SKM-1 (cell line): ENCODE measurements at regions not wholly inside any gene's neighbourhood (a gene's known extent, or its start where the extent isn't known, plus 50 kb on each side); places are given as distances from the start of the nearest gene placed in this dataset.

Source experiments
- DNase-seq: peaks from one replicate; lab custom pipeline; 2025; ENCODE audit not compliant: unreplicated experiment; lab: John Stamatoyannopoulos, UW

DNA sequence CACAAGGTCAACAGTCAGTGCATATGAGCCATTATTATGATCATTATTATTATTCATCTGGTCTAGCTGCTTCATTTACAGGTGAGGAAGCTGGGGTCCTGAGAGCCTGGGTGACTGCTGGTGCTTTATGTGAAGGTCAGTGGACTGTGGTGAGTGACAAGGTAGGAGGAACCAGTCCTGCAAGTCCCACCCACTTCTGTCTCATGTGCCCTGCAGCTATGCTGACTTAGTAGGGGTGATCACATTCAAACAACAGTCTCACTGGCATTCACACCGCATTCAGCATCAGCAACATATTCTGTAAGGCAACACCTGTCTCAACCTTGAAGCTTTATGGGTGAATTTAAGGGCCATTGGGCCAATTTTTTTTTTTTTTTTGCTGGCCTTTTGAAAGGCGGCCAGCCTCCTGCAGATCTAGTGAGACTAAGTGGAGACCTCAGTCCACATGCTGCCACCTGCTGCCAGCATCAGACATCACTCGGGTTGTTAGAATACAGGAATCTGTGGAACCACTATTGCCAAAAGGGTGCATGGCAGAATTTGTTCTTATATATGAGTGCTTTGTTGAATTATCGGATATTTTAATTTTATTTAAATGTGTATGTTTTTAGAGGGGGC lies 59.9 kb upstream of the CACNA1E start:
- no peak for DNase-seq

DNA sequence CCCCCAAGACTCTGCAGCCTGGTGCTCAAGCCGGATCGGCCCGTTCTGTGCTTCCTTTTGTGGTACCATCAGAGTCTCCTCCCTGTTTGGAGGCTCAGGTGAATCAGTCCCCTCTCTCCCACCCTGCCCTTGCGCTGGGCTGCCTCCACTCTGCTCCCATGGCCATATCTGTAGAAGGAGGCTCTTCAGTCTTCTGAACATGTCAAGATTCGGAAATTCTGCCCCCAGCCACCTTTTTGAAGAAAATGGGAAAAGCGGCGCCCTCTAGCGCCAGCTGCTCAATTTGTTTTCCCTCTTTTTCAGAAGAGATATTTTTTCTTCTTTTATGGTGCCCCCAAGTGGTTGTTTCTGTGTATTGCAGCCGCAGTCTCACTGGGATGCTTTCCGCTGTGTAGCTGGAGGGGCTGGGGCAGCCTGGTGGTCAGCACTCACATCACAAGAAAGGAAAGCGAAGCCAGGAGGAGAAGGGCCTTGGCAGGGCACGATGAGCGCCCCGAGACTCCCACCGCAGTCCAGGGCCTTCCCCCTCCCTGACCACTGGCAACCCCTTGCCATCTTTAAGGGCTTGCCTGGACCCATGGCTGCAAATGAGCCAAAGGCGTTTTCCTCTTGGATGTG lies 58.4 kb upstream of the CACNA1E start:
- DNase-seq = peak; percentile 86

DNA sequence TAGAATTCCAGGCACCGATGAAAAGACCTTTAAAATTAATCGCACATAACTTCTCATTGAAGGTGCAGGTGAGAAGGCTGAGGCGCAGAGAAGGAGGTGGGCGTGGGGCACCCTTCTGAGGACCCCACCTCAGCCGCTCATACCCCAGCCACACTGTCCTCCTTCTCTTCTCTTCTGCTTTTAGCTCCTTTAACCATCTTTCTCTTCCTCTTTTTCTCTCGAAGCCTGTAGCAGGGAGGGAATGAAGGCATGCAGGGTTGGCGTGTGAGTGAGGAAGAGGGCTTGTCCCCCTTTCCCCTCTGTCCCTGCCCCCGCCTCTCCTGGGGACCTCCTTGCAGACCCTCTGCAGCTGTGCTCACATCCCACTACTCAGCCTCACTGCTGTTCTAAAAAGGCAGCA lies 57.8 kb upstream of the CACNA1E start:
- DNase-seq = peak; percentile 83

GRCh38 chr1:181429462-181429861 lies 53.9 kb upstream of the CACNA1E start:
- no peak for DNase-seq

DNA sequence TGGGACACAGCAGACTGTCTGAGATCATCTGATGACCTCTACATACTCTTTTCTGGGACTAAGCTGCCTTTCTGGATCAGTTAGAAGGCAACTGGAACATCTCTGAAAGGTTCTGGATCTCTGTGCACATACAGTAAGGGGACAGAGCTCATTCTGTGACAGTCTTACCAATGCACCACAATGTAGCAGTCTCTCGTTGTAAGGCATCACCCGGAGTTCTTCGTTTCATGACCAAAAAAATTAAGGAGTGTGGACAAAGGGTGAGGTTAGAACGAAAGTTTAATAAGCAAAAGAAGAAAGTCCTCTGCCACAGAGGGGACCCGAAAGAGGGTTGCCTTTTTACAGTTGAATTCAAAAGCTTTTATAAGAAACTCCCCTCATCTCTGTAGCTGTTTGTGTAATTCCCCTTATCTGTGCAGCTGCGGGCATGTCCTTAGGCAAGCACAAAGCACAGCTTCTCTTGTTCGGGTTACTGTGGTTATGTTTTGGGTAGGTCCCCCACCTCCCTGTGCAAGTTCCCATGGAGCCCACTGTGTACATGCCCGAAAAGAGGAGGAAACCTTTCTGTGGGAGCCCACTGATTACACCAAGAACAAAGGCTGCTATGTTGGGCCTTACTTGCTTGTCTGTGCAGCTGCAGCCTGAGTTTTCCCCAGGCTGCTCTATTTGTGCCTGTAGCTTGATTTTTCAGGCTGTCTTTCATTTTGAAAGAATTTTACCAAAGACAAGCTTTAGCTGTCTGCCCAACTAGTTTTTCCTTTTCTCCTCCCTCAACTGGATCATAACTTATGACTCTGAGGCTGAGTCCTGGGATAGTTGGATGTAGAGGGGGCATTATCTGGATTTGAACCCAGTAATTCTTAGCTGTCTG lies 53.1 kb upstream of the CACNA1E start:
- no peak for DNase-seq
